ENCODE measurements at regions not wholly inside any gene's neighbourhood (a gene's known extent, or its start where the extent isn't known, plus 50 kb on each side); places are given as distances from the start of the nearest gene placed in this dataset.

DNA sequence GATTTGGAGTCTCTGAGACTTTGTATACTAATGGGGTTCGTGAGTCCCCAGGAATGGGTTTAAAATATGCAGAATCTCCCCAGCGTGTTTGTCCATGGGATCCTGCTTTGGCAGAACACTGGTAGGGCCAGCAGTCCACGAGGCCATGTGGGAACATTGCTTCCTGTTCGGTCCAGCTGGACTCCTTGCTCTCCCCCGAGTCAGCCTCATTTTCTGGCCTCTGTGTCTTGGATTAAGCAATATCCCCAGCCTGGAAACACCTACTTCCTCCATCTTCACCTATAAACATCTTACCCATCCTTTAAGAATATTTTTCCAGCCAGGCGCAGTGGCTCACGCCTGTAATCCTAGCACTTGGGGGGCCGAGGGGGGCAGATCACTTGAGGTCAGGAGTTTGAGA is 142.4 kb downstream of the NAV1 start:
- Histone ChIP-seq H3K27ac (peak overlapping the region in 1 of 10 donors; percentile 8), H3K36me3 (peaks cover 0 to 9% (median 0%) of the 10 kb centered on the region in 9 donors), H3K27me3 (no peaks in the 10 kb centered on the region), H3K4me1 (peaks cover 10 to 56% (median 33%) of the 10 kb centered on the region in 9 donors), H3K4me3 (no peak overlapping the region), H3K9me3 (no peaks in the 10 kb centered on the region)
- 66 to 77% methylated on average over 8 of the region's 8 CpGs for WGBS, 2 donors
- DNase-seq (no peak), ATAC-seq (peak in 7 of 8 donors; percentile 31 to 79 (median 57))
- intact Hi-C loops (cut with DNase I), result no loop called here
- TF ChIP-seq, protein P1, sequence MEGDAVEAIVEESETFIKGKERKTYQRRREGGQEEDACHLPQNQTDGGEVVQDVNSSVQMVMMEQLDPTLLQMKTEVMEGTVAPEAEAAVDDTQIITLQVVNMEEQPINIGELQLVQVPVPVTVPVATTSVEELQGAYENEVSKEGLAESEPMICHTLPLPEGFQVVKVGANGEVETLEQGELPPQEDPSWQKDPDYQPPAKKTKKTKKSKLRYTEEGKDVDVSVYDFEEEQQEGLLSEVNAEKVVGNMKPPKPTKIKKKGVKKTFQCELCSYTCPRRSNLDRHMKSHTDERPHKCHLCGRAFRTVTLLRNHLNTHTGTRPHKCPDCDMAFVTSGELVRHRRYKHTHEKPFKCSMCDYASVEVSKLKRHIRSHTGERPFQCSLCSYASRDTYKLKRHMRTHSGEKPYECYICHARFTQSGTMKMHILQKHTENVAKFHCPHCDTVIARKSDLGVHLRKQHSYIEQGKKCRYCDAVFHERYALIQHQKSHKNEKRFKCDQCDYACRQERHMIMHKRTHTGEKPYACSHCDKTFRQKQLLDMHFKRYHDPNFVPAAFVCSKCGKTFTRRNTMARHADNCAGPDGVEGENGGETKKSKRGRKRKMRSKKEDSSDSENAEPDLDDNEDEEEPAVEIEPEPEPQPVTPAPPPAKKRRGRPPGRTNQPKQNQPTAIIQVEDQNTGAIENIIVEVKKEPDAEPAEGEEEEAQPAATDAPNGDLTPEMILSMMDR (IDR thresholded peaks at IDR 0.05), result no peak

- intact Hi-C loops (cut with DNase I), result no loop called here
- H3K9me3 ChIP-seq, result no peaks in the 10 kb centered on the region
- DNase-seq, result no peak
- H3K27me3 ChIP-seq, result no peaks in the 10 kb centered on the region
- ATAC-seq, result no peak
- WGBS, 2 donors, result 78 to 87% methylated on average over 4 of the region's 4 CpGs
- peaks cover 0 to 12% (median 0%) of the 10 kb centered on the region in 9 donors for H3K36me3 ChIP-seq
- no peak overlapping the region for H3K27ac ChIP-seq
- no peak overlapping the region for H3K4me3 ChIP-seq
- TF ChIP-seq, protein P1 (IDR thresholded peaks at IDR 0.05), result no peak
- peaks cover 5 to 51% (median 30%) of the 10 kb centered on the region in 9 donors for H3K4me1 ChIP-seq
Observed at GRCh38 chr1:201682964-201683363, 144.0 kb downstream of the NAV1 start.

- H3K9me3 ChIP-seq, result no peaks in the 10 kb centered on the region
- H3K4me3 ChIP-seq, result no peak overlapping the region
- H3K27me3 ChIP-seq, result no peaks in the 10 kb centered on the region
- intact Hi-C loops (cut with DNase I), result no loop called here
- TF ChIP-seq, protein P1 (IDR thresholded peaks at IDR 0.05), result no peak
- WGBS, 2 donors, result 90 to 92% methylated on average over 6 of the region's 6 CpGs
- ATAC-seq (no peak), DNase-seq (no peak)
- peaks cover 0 to 12% (median 0%) of the 10 kb centered on the region in 9 donors for H3K36me3 ChIP-seq
- H3K4me1 ChIP-seq, result peaks cover 4 to 47% (median 25%) of the 10 kb centered on the region in 9 donors
- no peak overlapping the region for H3K27ac ChIP-seq
Observed at GRCh38 chr1:201683397-201683796, 144.5 kb downstream of the NAV1 start.

- peaks cover 0 to 3% (median 0%) of the 10 kb centered on the region in 9 donors for H3K36me3 ChIP-seq
- WGBS, 2 donors, result 71% methylated on average over 6 of the region's 6 CpGs
- H3K4me3 ChIP-seq, result no peak overlapping the region
- no peaks in the 10 kb centered on the region for H3K27me3 ChIP-seq
- DNase-seq (no peak), ATAC-seq (no peak)
- TF ChIP-seq, protein P1 (IDR thresholded peaks at IDR 0.05), result no peak
- H3K9me3 ChIP-seq, result no peaks in the 10 kb centered on the region
- peaks cover 0 to 40% (median 18%) of the 10 kb centered on the region in 9 donors for H3K4me1 ChIP-seq
- no peak overlapping the region for H3K27ac ChIP-seq
- intact Hi-C loops (cut with DNase I), result no loop called here
Observed at GRCh38 chr1:201685485-201685884, 143.5 kb upstream of the IPO9 start.

All from heart right ventricle (tissue), 16 donors.